ENCODE measurements at regions not wholly inside any gene's neighbourhood (a gene's known extent, or its start where the extent isn't known, plus 50 kb on each side); places are given as distances from the start of the nearest gene placed in this dataset.

DNA sequence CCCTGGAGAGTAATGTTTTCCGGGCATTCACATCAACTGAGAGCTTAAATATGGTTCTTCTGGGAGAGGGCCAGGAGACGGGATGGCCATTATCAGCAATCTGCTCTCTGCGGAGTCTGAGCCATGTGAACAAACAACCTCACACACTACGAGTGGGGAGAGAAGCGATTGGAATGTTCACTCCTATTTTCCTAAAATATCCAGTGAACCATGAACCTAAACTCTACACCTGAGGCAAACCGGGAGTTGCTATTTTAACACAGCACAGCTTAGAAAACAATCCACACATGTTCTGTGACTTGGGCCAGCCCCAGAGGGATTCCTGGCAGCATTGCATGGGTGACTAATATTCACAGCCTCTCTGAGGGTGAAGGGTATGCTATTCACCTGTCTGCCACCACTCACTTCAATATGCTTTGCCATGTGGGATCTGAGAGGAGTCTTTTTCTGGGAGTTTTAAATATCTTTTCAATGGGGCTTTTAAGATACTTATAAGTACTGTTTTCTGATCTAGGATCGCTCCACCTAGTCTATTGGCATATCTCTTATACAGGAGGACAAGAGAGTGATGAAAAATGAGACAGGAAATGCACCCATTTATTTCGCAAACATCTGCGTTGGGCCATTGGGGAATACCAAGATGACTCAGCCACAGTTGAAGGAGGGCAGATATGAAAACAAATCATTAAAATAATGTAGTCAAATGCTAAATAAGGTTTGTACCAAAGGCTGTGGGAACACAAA lies 72.6 kb upstream of the SERP2 start:
- Histone ChIP-seq H3K27me3 (no peaks in the 10 kb centered on the region), H3K4me3 (no peak overlapping the region), H3K36me3 (no peaks in the 10 kb centered on the region), H3K27ac (peak overlapping the region; percentile 61), H3K4me1 (peaks cover 24% of the 10 kb centered on the region), H3K9me3 (no peaks in the 10 kb centered on the region)
- DNase-seq (no peak), ATAC-seq (peak; percentile 89)
- TF ChIP-seq CTCF (IDR thresholded peaks at IDR 0.05) = no peak
- intact Hi-C loops (cut with DNase I) = no loop called here

DNA sequence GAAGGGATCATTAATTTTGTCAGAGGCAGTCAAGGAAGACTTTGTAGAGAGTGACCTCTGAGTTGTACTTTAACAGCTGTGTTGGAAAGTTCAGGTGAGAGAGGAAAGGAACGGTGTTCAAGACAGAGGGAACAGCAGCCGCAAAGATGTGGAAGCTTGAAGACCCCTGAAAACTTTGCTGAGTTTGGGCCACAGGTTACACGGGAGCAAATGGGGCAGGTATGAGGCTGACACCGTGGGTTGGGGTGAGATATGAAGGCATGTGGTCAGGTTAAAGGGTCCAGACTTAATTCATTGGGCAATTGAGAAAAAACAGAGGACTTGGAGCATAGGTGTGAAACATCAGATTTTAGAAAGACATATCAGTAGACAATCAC lies 72.0 kb upstream of the SERP2 start:
- ATAC-seq = no peak
- no peak overlapping the region for H3K4me3 ChIP-seq
- intact Hi-C loops (cut with DNase I) = no loop called here
- TF ChIP-seq CTCF (IDR thresholded peaks at IDR 0.05) = no peak
- H3K36me3 ChIP-seq = no peaks in the 10 kb centered on the region
- no peaks in the 10 kb centered on the region for H3K27me3 ChIP-seq
- DNase-seq = no peak
- peaks cover 30% of the 10 kb centered on the region for H3K4me1 ChIP-seq
- H3K27ac ChIP-seq = peak overlapping the region; percentile 61
- no peaks in the 10 kb centered on the region for H3K9me3 ChIP-seq

- no peaks in the 10 kb centered on the region for H3K36me3 ChIP-seq
- H3K4me3 ChIP-seq = no peak overlapping the region
- no peak for TF ChIP-seq CTCF (IDR thresholded peaks at IDR 0.05)
- H3K9me3 ChIP-seq = no peaks in the 10 kb centered on the region
- intact Hi-C loops (cut with DNase I) = no loop called here
- H3K27me3 ChIP-seq = no peaks in the 10 kb centered on the region
- H3K27ac ChIP-seq = no peak overlapping the region
- ATAC-seq = no peak
- no peak for DNase-seq
- peaks cover 33% of the 10 kb centered on the region for H3K4me1 ChIP-seq
These were observed 71.4 kb upstream of the SERP2 start for GRCh38 chr13:44302233-44302632.

DNA sequence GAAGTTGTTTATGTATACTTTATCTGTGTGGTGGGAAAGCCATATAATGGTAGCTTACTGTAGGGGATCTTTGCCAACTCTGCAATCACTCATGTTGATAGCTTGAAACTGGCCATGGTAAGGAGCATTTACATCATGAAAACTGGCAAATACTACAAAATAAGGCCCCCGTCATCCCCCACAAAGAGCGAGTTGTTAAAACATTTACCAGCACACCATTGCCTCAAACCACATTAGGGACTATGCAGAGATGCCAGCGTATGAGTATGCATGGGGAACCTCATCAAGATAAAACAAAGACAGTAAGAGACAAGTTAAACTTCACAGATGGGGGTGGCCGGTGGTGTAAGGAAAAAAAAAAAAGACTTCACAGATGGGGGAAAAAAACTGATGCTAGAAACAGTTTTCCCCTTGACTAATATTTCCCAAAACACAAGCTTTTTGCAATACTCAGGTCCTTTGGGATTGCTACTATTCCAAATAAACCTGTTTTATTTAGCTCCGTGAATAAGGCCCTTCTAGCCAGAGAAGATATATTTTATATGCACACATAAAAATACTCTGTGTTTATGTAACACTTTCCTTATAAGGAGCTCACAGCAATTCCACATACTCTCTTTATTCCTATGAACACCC lies 70.6 kb upstream of the SERP2 start:
- intact Hi-C loops (cut with DNase I) = no loop called here
- H3K4me1 ChIP-seq = peaks cover 36% of the 10 kb centered on the region
- no peak for ATAC-seq

DNA sequence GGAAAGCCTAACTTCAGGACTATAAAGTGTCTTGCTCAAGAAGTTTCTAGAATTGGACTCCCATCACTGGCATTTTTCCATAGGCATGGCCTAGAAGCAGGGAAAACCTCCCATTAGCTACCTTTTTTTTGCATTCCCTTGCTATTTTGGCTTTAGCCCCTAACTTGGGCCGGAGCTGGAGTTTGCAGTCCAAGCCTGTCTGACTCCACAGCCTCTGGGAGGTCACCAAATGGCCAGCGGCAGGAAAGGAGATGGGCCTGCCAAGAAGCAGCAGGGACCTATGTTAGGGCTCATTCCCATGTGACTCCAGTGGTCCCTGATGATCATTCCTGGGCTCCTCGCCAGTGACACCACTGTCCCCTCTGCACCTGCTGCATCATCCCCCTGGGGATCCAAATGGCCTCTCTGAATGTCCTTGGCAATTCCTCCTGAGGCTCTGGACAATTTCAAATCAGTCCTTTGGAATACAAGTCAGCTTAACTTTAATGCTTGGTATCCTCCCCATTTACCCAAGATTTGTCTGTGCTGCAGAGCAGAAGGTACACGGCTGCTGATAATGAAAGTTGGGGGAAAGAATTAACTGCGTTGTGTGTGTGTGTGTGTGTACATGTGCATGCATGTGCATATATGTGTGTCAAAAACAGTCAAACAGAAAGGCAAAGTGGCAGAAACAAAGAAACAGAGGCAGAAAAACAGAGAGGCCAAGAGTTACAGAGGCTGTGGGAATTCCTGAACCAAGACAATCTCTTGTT lies 69.8 kb upstream of the SERP2 start:
- no peak overlapping the region for H3K27ac ChIP-seq
- no peak for TF ChIP-seq CTCF (IDR thresholded peaks at IDR 0.05)
- H3K4me1 ChIP-seq = peaks cover 36% of the 10 kb centered on the region
- H3K9me3 ChIP-seq = no peaks in the 10 kb centered on the region
- DNase-seq (no peak), ATAC-seq (no peak)
- H3K27me3 ChIP-seq = no peaks in the 10 kb centered on the region
- intact Hi-C loops (cut with DNase I) = no loop called here
- no peak overlapping the region for H3K4me3 ChIP-seq
- H3K36me3 ChIP-seq = no peaks in the 10 kb centered on the region

More for the DNA sequence above, 70.6 kb upstream of the SERP2 start:
- no peak for DNase-seq
- Histone ChIP-seq H3K4me3 (no peak overlapping the region), H3K27ac (no peak overlapping the region), H3K9me3 (no peaks in the 10 kb centered on the region), H3K27me3 (no peaks in the 10 kb centered on the region), H3K36me3 (no peaks in the 10 kb centered on the region)
- TF ChIP-seq CTCF (IDR thresholded peaks at IDR 0.05) = no peak

Measured in upper lobe of right lung (tissue), 1 donor.